Kidney (tissue), 13 donors: ENCODE measurements at regions not wholly inside any gene's neighbourhood (a gene's known extent, or its start where the extent isn't known, plus 50 kb on each side); places are given as distances from the start of the nearest gene placed in this dataset.

Experiments used
- DNase-seq, 5 donors: peaks; one replicate each; pipeline ENCODE4 v3.0.0-alpha.2; 2013 to 2020
- FAIRE-seq: peaks from 2 replicates; lab custom pipeline; 2012; peaks lifted over from hg19 to GRCh38; lab: Jason Lieb, UNC
- H3K27ac ChIP-seq, 2 donors: one replicate each; pipeline ENCODE4 v1.7.0; 2013; ENCODE audit warnings: low read depth in 2 of 2, low read length in 2 of 2, inconsistent platforms in 1 of 2
- H3K27me3 ChIP-seq: one replicate; pipeline ENCODE4 v1.7.1; 2013; ENCODE audit warnings: low read length, inconsistent platforms; ENCODE audit not compliant: control insufficient read depth, insufficient read depth
- H3K36me3 ChIP-seq, 3 donors: one replicate each; pipeline versions ENCODE4 v1.7.0 to v1.7.1; 2013; ENCODE audit warnings: low read length in 3 of 3, control low read depth in 1 of 3, inconsistent platforms in 1 of 3; ENCODE audit not compliant: insufficient read depth in 3 of 3, control insufficient read depth in 2 of 3
- H3K4me1 ChIP-seq, 3 donors: one replicate each; pipeline versions ENCODE4 v1.7.0 to v1.7.1; 2013; ENCODE audit warnings: low read length in 3 of 3, inconsistent platforms in 1 of 3, low read depth in 1 of 3; ENCODE audit not compliant: control insufficient read depth in 2 of 3, insufficient read depth in 2 of 3
- H3K4me3 ChIP-seq, 3 donors: one replicate each; pipeline versions ENCODE4 v1.7.0 to v1.8.1; 2013; ENCODE audit warnings: low read length in 3 of 3, control low read depth in 1 of 3, inconsistent platforms in 1 of 3
- H3K9ac ChIP-seq, 3 donors: one replicate each; pipeline versions ENCODE4 v1.7.0 to v1.7.1; 2013; ENCODE audit warnings: low read length in 3 of 3, control low read depth in 1 of 3, inconsistent platforms in 1 of 3
- H3K9me3 ChIP-seq, 3 donors: one replicate each; pipeline versions ENCODE4 v1.7.0 to v1.7.1; 2013; ENCODE audit warnings: low read length in 3 of 3, control low read depth in 1 of 3, inconsistent platforms in 1 of 3; ENCODE audit not compliant: control insufficient read depth in 2 of 3, insufficient read depth in 1 of 3
- intact Hi-C: fragments of 100-400 bp; cut with DNase I; formaldehyde crosslinking; loops from one replicate; pipeline ENCODE4 v1.11.1; 2022
- TF ChIP-seq, protein P1 (sequence below): IDR thresholded peaks from 3 replicates; pipeline ENCODE4 v1.5.1; 2012; ENCODE audit warnings: mild to moderate bottlenecking, moderate library complexity, borderline replicate concordance; ENCODE audit not compliant: insufficient read depth; ENCODE audit errors: extremely low read depth
- donor health status: control.
- donor health status: control.
- donor health status: control.
- donor health status: control.
- donor health status: control.
- donor health status: DM: yes; HTN: yes; CAD: no.
- donor health status: Normal renal cell carcinoma (clear cell type).

DNA sequence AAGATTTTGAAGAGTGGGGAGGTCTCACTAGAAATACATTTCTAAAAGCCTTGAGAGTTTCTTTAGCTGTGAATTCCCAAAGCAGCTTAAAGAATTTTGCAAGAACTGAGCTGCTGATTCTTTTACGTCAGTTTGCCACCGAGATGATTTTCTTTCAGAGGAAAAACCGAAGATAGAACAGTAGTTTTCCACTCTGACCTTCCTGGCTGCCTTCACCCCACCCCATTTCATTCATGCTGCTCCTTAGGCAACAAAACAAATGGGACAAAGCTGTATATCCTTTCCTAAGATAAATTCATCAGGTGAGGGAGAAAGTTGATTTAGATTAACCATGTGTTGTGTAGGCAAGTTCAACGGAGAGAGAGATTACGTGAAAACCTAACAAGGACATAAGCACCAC, 947.0 kb downstream of the GALC start:
- Histone ChIP-seq H3K9me3 (no peaks in the 10 kb centered on the region), H3K36me3 (no peaks in the 10 kb centered on the region), H3K4me3 (no peak overlapping the region), H3K27ac (no peak overlapping the region), H3K27me3 (no peaks in the 10 kb centered on the region), H3K9ac (no peak overlapping the region), H3K4me1 (peaks cover 0 to 2% (median 0%) of the 10 kb centered on the region in 3 donors)
- TF ChIP-seq, protein P1, sequence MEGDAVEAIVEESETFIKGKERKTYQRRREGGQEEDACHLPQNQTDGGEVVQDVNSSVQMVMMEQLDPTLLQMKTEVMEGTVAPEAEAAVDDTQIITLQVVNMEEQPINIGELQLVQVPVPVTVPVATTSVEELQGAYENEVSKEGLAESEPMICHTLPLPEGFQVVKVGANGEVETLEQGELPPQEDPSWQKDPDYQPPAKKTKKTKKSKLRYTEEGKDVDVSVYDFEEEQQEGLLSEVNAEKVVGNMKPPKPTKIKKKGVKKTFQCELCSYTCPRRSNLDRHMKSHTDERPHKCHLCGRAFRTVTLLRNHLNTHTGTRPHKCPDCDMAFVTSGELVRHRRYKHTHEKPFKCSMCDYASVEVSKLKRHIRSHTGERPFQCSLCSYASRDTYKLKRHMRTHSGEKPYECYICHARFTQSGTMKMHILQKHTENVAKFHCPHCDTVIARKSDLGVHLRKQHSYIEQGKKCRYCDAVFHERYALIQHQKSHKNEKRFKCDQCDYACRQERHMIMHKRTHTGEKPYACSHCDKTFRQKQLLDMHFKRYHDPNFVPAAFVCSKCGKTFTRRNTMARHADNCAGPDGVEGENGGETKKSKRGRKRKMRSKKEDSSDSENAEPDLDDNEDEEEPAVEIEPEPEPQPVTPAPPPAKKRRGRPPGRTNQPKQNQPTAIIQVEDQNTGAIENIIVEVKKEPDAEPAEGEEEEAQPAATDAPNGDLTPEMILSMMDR: no peak
- FAIRE-seq (no peak), DNase-seq (no peak)
- intact Hi-C loops: no loop called here

DNA sequence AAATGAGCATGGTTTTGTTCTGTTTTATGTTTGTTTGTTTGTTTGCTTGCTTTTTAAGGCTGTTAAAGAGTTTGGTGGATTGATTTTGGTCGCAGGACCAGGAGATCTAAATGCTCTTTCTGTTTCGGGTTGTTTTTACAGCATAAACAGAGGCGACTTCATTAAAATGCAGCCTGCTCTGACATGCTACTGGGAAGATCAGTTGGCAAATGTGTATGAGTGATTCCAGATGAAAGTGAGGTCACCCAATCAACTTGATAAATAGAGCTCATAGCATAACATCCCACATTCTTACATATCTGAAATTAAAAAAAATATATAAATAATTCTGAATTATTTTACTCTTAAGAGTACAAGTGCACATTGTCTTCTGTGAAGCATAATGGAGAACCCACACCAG, 947.7 kb downstream of the GALC start:
- Histone ChIP-seq H3K27ac (no peak overlapping the region), H3K36me3 (no peaks in the 10 kb centered on the region), H3K4me3 (no peak overlapping the region), H3K27me3 (no peaks in the 10 kb centered on the region), H3K9ac (no peak overlapping the region), H3K9me3 (no peaks in the 10 kb centered on the region), H3K4me1 (peaks cover 0 to 2% (median 0%) of the 10 kb centered on the region in 3 donors)
- no peak for DNase-seq
- no peak for FAIRE-seq
- TF ChIP-seq, protein P1: no peak
- intact Hi-C loops: no loop called here

DNA sequence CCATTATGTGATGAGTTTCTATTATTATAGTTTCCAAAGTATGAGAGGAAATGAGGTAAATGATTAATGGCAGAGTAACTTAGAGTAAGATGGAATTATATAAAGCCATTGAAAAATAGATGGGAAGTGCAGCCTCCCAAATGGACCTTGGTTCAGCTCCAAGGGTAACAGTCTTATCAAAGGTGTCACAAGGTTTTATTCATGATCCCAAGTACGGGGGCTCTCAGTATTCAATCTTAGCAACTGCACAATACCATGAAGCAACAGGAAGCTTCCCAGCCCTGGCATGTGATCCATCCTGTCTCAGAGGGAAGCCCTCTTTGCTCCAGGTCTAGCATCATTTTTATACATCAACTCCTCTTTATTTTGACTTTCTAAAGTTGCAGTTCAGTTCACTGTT, 948.2 kb downstream of the GALC start:
- Histone ChIP-seq H3K27ac (no peak overlapping the region), H3K4me1 (peaks cover 0 to 2% (median 0%) of the 10 kb centered on the region in 3 donors), H3K9ac (no peak overlapping the region), H3K9me3 (no peaks in the 10 kb centered on the region), H3K27me3 (no peaks in the 10 kb centered on the region), H3K36me3 (no peaks in the 10 kb centered on the region), H3K4me3 (no peak overlapping the region)
- intact Hi-C loops: no loop called here
- no peak for FAIRE-seq
- peak in 2 of 5 donors; percentile 16 to 60 for DNase-seq
- TF ChIP-seq, protein P1: no peak

DNA sequence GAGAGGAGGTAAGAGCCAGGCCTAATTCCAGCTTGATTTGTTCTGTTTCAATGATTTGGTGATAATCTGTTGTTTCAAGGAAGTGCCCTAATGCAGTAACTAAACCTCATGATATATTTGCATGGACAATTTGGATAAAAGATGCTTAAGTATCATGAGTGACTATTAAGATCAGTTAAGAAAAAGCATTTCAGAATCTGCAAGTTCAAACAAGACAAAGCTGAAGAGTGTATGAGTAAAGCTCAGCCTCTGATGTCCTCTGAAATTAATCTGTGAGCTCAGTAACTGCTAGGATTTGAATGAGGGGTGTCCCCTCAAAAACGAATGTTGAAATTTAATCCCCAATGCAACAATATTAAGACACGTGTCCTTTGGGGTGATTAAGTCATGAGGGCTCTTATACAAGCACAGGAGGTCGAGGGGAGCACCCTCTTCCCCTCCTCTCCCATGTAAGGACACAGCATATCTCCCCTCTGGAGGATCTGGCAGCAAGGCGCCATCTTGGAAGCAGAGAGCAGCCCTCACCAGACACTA, 949.2 kb downstream of the GALC start:
- Histone ChIP-seq H3K9me3 (no peaks in the 10 kb centered on the region), H3K27me3 (no peaks in the 10 kb centered on the region), H3K27ac (no peak overlapping the region), H3K36me3 (no peaks in the 10 kb centered on the region), H3K9ac (no peak overlapping the region), H3K4me3 (no peak overlapping the region), H3K4me1 (peaks cover 0 to 2% (median 0%) of the 10 kb centered on the region in 3 donors)
- intact Hi-C loops: no loop called here
- DNase-seq (no peak), FAIRE-seq (no peak)
- TF ChIP-seq, protein P1: no peak
